ACHN (cell line): ENCODE measurements at regions not wholly inside any gene's neighbourhood (a gene's known extent, or its start where the extent isn't known, plus 50 kb on each side); places are given as distances from the start of the nearest gene placed in this dataset.

ENCODE experiments used
- DNase-seq: peaks from one replicate; pipeline ENCODE4 v3.0.0-alpha.2; 2015
- in situ Hi-C: cut with HindIII; loops from 2 replicates; pipeline ENCODE4 v1.10.0; 2017; ENCODE audit warnings: low sequenced_read_pairs, low pct_ligation_motif_present, low pct_unique_long_range_greater_than_20kb

- DNase-seq: no peak
- in situ Hi-C loops: no loop called here
These were observed 189.5 kb upstream of the GSE1 start for GRCh38 chr16:85423631-85424030.

- in situ Hi-C loops: no loop called here
- no peak for DNase-seq
These were observed 188.7 kb upstream of the GSE1 start for GRCh38 chr16:85424260-85425073.

- in situ Hi-C loops: no loop called here
- no peak for DNase-seq
These were observed 188.0 kb upstream of the GSE1 start for GRCh38 chr16:85425074-85425662.

GRCh38 chr16:85426806-85427205 is 186.3 kb upstream of the GSE1 start:
- in situ Hi-C loops: no loop called here
- DNase-seq: no peak

GRCh38 chr16:85428168-85428898 is 184.8 kb upstream of the GSE1 start:
- DNase-seq: peak; percentile 63

GRCh38 chr16:85428899-85429775 is 184.0 kb upstream of the GSE1 start:
- no peak for DNase-seq
- in situ Hi-C loops: no loop called here

More at GRCh38 chr16:85428168-85428898, 184.8 kb upstream of the GSE1 start:
- in situ Hi-C loops: no loop called here

- in situ Hi-C loops: no loop called here
- DNase-seq: no peak
These were observed 183.2 kb upstream of the GSE1 start for GRCh38 chr16:85429776-85430522.

GRCh38 chr16:85430523-85431421 is 182.3 kb upstream of the GSE1 start:
- in situ Hi-C loops: no loop called here
- no peak for DNase-seq

- in situ Hi-C loops: no loop called here
- DNase-seq: no peak
These were observed 181.5 kb upstream of the GSE1 start for GRCh38 chr16:85431431-85432124.

GRCh38 chr16:85432606-85433005 is 180.5 kb upstream of the GSE1 start:
- in situ Hi-C loops: no loop called here

GRCh38 chr16:85433477-85433876 is 179.6 kb upstream of the GSE1 start:
- no peak for DNase-seq
- in situ Hi-C loops: no loop called here

More at GRCh38 chr16:85432606-85433005, 180.5 kb upstream of the GSE1 start:
- DNase-seq: no peak

GRCh38 chr16:85435286-85435685 is 177.8 kb upstream of the GSE1 start:
- in situ Hi-C loops: no loop called here
- DNase-seq: no peak

- in situ Hi-C loops: no loop called here
These were observed 177.4 kb upstream of the GSE1 start for GRCh38 chr16:85435700-85436099.

GRCh38 chr16:85436207-85436606 is 176.9 kb upstream of the GSE1 start:
- in situ Hi-C loops: no loop called here

More at GRCh38 chr16:85435700-85436099, 177.4 kb upstream of the GSE1 start:
- no peak for DNase-seq

GRCh38 chr16:85436636-85437165 is 176.4 kb upstream of the GSE1 start:
- DNase-seq: no peak

More at GRCh38 chr16:85436207-85436606, 176.9 kb upstream of the GSE1 start:
- DNase-seq: no peak

More at GRCh38 chr16:85436636-85437165, 176.4 kb upstream of the GSE1 start:
- in situ Hi-C loops: no loop called here
